ENCODE measurements at regions not wholly inside any gene's neighbourhood (a gene's known extent, or its start where the extent isn't known, plus 50 kb on each side); places are given as distances from the start of the nearest gene placed in this dataset.
A peak's percentile ranks its signal among the peaks of the same experiment; 100 is the strongest.

DNA sequence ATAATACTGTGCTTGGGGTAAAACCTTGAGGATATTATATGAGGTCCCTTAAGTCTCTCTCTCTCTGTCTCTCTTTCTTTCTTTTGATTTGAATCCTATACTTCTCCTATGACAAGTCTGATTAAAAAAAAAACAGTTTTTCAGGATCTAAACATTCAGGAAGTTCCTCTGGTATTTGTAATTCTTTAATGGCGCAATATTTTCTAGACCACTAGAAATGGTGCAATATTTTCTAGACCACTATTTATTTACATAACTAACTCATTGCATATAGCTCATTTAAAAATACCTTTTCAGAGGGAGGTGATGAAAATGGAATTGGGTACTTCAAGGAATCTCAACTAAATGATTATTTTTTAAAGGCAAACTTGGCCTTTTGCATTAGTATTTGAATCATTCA is 1235.3 kb downstream of the GATA3 start:
- TF ChIP-seq, protein P1, sequence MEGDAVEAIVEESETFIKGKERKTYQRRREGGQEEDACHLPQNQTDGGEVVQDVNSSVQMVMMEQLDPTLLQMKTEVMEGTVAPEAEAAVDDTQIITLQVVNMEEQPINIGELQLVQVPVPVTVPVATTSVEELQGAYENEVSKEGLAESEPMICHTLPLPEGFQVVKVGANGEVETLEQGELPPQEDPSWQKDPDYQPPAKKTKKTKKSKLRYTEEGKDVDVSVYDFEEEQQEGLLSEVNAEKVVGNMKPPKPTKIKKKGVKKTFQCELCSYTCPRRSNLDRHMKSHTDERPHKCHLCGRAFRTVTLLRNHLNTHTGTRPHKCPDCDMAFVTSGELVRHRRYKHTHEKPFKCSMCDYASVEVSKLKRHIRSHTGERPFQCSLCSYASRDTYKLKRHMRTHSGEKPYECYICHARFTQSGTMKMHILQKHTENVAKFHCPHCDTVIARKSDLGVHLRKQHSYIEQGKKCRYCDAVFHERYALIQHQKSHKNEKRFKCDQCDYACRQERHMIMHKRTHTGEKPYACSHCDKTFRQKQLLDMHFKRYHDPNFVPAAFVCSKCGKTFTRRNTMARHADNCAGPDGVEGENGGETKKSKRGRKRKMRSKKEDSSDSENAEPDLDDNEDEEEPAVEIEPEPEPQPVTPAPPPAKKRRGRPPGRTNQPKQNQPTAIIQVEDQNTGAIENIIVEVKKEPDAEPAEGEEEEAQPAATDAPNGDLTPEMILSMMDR (conservative IDR thresholded peaks at IDR 0.05; ENCODE audit: control insufficient read depth, insufficient read depth, low read depth, low read length) = no peak
- peak; percentile 43 for DNase-seq (ENCODE audit: low read depth)
- H3K4me3 ChIP-seq (ENCODE audit: control insufficient read depth, low read depth, low read length) = no peak overlapping the region

DNA sequence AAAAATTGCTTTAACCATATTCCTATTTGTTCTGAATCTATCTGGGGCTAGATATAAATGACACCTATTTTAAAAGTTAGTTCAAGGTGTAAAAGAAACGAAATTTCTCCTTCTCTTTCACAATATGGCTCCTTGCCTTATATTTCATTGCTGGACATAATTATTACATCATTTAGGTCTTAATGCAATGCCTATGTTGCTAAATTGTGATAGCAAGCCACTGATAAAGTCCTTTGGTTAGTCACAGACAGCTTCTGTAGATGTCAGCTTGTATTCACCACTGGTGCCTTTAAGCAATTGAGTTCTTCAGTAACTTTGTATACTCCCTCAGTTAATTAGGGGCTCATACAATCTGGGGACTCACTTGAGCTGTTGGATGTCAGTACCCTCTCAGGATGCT is 1236.6 kb downstream of the GATA3 start:
- TF ChIP-seq, protein P1 (conservative IDR thresholded peaks at IDR 0.05; ENCODE audit: control insufficient read depth, insufficient read depth, low read depth, low read length) = no peak
- H3K4me3 ChIP-seq (ENCODE audit: control insufficient read depth, low read depth, low read length) = no peak overlapping the region
- DNase-seq (ENCODE audit: low read depth) = no peak

DNA sequence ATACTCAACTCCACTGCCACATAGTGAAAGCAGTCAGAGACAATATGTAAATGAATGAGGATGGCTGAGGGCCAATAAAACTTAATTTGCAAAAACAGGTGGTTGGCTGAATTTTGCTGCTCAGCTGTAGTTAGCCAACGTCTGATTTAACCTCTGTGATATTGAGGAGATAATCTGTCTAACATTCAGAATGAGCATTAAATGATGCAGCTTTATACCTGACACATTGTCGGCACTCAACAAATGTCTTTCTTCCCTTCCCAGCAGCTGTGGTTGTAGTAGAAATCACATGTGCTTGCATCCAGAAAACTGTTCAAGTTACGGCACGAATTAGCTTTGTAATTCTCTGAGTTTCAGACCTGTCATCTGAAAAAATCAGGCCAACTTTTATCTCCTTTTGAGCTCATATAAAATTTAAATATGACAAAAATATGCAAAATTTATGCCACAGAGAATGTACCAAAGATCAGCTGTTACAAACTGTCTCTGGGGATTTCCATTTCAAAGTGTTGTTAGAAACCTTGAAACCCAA is 1239.7 kb downstream of the GATA3 start:
- DNase-seq (ENCODE audit: low read depth) = no peak
- TF ChIP-seq, protein P1 (conservative IDR thresholded peaks at IDR 0.05; ENCODE audit: control insufficient read depth, insufficient read depth, low read depth, low read length) = no peak
- no peak overlapping the region for H3K4me3 ChIP-seq (ENCODE audit: control insufficient read depth, low read depth, low read length)

DNA sequence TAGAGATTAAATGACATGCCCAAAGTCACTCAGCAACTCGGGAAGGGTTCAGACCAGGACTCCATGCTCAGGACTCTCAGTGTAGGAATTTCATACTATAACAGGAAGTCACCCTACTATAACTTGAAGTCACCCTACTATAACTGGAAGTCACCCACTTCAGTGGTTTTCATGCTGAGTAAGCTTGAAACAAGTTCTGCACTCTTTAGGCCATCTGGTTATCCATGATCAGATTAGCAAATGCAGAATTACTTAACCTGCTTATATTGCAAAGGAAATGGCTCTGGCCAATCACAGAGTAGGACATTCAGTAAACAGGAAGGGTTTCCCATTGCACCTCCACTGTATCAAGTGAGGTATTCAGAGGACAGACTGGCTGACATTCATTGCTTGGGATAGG is 1240.4 kb downstream of the GATA3 start:
- TF ChIP-seq, protein P1 (conservative IDR thresholded peaks at IDR 0.05; ENCODE audit: control insufficient read depth, insufficient read depth, low read depth, low read length) = no peak
- DNase-seq (ENCODE audit: low read depth) = no peak
- no peak overlapping the region for H3K4me3 ChIP-seq (ENCODE audit: control insufficient read depth, low read depth, low read length)

DNA sequence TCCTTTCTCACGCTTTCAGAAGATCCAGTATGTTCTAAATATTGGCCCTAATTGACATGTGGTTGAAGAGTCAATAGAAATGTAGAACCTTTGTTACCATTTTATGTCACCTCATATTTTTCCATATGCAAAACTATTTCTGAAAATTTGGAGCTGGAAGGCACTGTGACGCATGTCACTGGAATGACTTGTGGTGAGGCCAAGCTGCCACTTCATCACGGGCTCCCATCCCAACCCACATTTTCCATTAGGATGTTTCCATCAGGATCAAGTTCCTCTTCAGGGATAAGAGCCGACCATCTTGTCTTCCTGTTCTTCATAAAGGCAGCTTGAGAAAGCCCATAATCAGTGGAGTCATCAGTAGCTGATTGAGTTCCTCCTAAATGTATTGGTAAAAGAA is 1241.7 kb downstream of the GATA3 start:
- TF ChIP-seq, protein P1 (conservative IDR thresholded peaks at IDR 0.05; ENCODE audit: control insufficient read depth, insufficient read depth, low read depth, low read length) = no peak
- no peak overlapping the region for H3K4me3 ChIP-seq (ENCODE audit: control insufficient read depth, low read depth, low read length)
- peak; percentile 31 for DNase-seq (ENCODE audit: low read depth)

DNA sequence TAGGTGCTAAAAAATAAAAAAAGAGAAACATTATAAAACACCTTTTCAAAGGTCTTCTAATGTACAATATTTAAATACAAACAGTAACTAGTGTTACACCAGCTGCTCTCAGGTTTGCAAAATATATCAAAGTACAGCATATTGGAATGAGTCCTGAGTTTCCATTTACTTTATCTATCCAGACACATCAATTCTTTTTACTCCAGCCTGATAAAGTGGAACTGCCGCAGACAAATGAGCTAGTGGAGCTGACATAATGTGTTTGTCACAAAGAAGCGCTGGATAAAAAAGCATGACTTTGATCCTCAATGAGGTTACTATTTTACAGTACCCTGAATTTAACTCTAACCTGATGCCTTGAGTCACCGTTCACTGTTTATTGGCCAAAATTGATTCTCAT is 1243.1 kb downstream of the GATA3 start:
- TF ChIP-seq, protein P1 (conservative IDR thresholded peaks at IDR 0.05; ENCODE audit: control insufficient read depth, insufficient read depth, low read depth, low read length) = no peak
- no peak overlapping the region for H3K4me3 ChIP-seq (ENCODE audit: control insufficient read depth, low read depth, low read length)
- DNase-seq (ENCODE audit: low read depth) = no peak

DNA sequence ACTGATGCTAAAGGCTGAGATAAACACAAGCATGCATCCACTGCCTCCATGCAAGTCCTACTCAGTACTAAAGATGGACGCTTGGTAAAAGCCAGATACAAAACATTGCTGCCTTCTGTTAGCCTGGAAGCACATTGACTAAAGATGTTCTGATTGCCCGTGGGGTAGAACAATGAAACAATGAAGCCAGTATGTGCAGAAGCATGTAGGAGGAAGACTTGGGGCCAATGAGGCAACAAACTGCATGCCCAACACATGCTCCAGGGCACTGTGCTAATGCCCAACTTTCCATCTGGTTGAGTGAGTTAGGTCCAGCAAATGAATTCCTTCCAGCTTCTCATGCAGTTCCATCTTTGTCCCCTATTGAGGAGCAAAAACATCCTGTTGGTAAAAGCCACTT is 1245.5 kb downstream of the GATA3 start:
- H3K4me3 ChIP-seq (ENCODE audit: control insufficient read depth, low read depth, low read length) = no peak overlapping the region
- TF ChIP-seq, protein P1 (conservative IDR thresholded peaks at IDR 0.05; ENCODE audit: control insufficient read depth, insufficient read depth, low read depth, low read length) = no peak
- DNase-seq (ENCODE audit: low read depth) = no peak
